ENCODE measurements at regions not wholly inside any gene's neighbourhood (a gene's known extent, or its start where the extent isn't known, plus 50 kb on each side); places are given as distances from the start of the nearest gene placed in this dataset.

DNA sequence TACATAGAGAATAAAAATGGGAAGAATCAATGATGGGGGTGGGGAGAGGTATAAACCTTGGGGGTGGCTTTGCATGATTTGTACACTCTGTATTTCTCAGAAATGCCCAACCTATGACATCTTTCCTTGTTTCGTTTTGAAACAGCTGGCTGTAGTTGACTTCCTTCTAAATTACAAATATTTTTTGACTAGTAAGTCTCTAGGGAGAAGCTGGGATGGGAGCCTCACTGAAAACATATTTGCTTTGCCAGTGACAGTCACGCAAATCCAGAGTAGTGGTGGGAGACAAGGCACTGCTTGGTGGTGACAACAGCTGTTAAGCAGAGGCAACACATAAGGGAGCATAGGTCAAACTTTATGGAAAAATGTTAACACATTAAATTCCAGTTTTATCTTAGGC, 440.5 kb downstream of the SEMA3D start:
- Histone ChIP-seq H3K4me2 (ENCODE audit: low read depth, low read length) (no peak overlapping the region), H3K9me2 (replicated peaks; ENCODE audit: insufficient read depth, low read length) (no peaks in the 10 kb centered on the region), H3K27ac (ENCODE audit: low read length) (no peak overlapping the region), H3K79me2 (ENCODE audit: low read length) (no peaks in the 10 kb centered on the region), H3K9me3 (replicated peaks; ENCODE audit: insufficient read depth, low read length) (no peaks in the 10 kb centered on the region), H2AFZ (ENCODE audit: low read length) (no peak overlapping the region), H3F3A (ENCODE audit: insufficient read depth, low read length) (no peaks in the 10 kb centered on the region), H3K9ac (ENCODE audit: low read length) (no peak overlapping the region), H3K4me1 (ENCODE audit: low read length) (no peaks in the 10 kb centered on the region), H3K36me3 (replicated peaks; ENCODE audit: insufficient read depth, low read length) (no peaks in the 10 kb centered on the region), H3K27me3 (replicated peaks; ENCODE audit: insufficient read depth, low read length) (no peaks in the 10 kb centered on the region), H4K20me1 (ENCODE audit: insufficient read depth, low read length) (no peaks in the 10 kb centered on the region), H3K4me3 (ENCODE audit: low read length) (no peak overlapping the region)
- TF ChIP-seq, protein P1, sequence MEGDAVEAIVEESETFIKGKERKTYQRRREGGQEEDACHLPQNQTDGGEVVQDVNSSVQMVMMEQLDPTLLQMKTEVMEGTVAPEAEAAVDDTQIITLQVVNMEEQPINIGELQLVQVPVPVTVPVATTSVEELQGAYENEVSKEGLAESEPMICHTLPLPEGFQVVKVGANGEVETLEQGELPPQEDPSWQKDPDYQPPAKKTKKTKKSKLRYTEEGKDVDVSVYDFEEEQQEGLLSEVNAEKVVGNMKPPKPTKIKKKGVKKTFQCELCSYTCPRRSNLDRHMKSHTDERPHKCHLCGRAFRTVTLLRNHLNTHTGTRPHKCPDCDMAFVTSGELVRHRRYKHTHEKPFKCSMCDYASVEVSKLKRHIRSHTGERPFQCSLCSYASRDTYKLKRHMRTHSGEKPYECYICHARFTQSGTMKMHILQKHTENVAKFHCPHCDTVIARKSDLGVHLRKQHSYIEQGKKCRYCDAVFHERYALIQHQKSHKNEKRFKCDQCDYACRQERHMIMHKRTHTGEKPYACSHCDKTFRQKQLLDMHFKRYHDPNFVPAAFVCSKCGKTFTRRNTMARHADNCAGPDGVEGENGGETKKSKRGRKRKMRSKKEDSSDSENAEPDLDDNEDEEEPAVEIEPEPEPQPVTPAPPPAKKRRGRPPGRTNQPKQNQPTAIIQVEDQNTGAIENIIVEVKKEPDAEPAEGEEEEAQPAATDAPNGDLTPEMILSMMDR (IDR thresholded peaks at IDR 0.05; ENCODE audit: low read length): no peak
- no peak for DNase-seq

DNA sequence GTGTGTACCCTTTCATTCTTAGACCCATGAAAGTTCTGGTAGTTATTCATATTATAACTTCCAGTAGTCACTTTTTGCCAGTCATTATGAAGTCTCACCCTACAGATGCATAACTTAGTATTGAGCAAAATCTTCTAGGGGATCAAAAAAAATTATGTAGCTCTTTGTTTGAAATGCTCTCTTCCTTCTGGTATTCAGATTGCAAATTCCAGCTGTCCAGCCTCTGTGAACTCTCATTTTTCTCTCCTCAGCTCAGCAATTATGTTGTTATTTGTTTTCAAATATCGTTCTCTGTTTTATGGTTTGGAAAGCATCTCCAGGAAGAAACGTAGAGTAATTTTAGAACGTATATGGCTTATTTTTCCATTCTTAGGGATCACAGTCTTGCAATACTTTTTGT, 442.5 kb downstream of the SEMA3D start:
- Histone ChIP-seq H3K79me2 (ENCODE audit: low read length) (no peaks in the 10 kb centered on the region), H2AFZ (ENCODE audit: low read length) (no peak overlapping the region), H3K9ac (ENCODE audit: low read length) (no peak overlapping the region), H3K4me1 (ENCODE audit: low read length) (no peaks in the 10 kb centered on the region), H3K4me3 (ENCODE audit: low read length) (no peak overlapping the region), H4K20me1 (ENCODE audit: insufficient read depth, low read length) (no peaks in the 10 kb centered on the region), H3K27ac (ENCODE audit: low read length) (no peak overlapping the region), H3K9me2 (replicated peaks; ENCODE audit: insufficient read depth, low read length) (no peaks in the 10 kb centered on the region), H3K4me2 (ENCODE audit: low read depth, low read length) (no peak overlapping the region), H3K36me3 (replicated peaks; ENCODE audit: insufficient read depth, low read length) (no peaks in the 10 kb centered on the region), H3K27me3 (replicated peaks; ENCODE audit: insufficient read depth, low read length) (no peaks in the 10 kb centered on the region), H3F3A (ENCODE audit: insufficient read depth, low read length) (no peaks in the 10 kb centered on the region), H3K9me3 (replicated peaks; ENCODE audit: insufficient read depth, low read length) (no peaks in the 10 kb centered on the region)
- DNase-seq: no peak
- TF ChIP-seq, protein P1 (IDR thresholded peaks at IDR 0.05; ENCODE audit: low read length): no peak
- TF ChIP-seq EZH2 (optimal IDR thresholded peaks at IDR 0.05; ENCODE audit: low read depth, low read length) (no peak), EZH2phosphoT487 (IDR thresholded peaks at IDR 0.05; ENCODE audit: low read length) (no peak)

DNA sequence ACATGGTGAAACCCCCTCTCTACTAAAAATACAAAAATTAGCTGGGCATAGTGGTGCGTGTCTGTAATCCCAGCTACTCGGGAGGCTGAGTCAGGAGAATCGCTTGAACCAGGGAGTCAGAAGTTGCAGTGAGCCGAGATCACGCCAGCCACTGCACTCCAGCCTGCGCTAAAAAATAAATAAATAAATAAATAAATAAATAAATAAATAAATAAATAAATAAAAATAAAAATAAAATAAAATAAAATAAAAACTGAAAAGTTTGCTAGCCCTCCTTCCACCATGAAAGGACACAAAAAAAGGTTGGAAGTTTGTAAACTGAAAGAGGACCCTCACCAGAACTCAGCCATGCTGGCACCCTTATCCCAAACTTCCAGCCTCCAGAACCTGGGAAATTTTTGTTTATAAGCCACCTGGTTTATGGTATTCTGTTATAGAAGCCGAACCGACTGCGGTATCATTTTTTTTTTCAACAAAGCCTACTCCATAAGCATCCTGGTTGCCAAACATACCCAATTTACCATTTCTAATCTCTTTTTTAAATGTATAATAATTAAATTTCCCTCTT, 448.2 kb downstream of the SEMA3D start:
- Histone ChIP-seq H4K20me1 (ENCODE audit: insufficient read depth, low read length) (no peaks in the 10 kb centered on the region), H3F3A (ENCODE audit: insufficient read depth, low read length) (no peaks in the 10 kb centered on the region), H3K4me3 (ENCODE audit: low read length) (no peak overlapping the region), H3K4me2 (ENCODE audit: low read depth, low read length) (no peak overlapping the region), H3K9me3 (replicated peaks; ENCODE audit: insufficient read depth, low read length) (no peaks in the 10 kb centered on the region), H3K9ac (ENCODE audit: low read length) (no peak overlapping the region), H3K9me2 (replicated peaks; ENCODE audit: insufficient read depth, low read length) (no peaks in the 10 kb centered on the region), H3K27me3 (replicated peaks; ENCODE audit: insufficient read depth, low read length) (no peaks in the 10 kb centered on the region), H3K4me1 (ENCODE audit: low read length) (no peaks in the 10 kb centered on the region), H3K79me2 (ENCODE audit: low read length) (no peaks in the 10 kb centered on the region), H2AFZ (ENCODE audit: low read length) (no peak overlapping the region), H3K27ac (ENCODE audit: low read length) (no peak overlapping the region), H3K36me3 (replicated peaks; ENCODE audit: insufficient read depth, low read length) (no peaks in the 10 kb centered on the region)
- TF ChIP-seq EZH2phosphoT487 (IDR thresholded peaks at IDR 0.05; ENCODE audit: low read length): no peak
- TF ChIP-seq, protein P1 (IDR thresholded peaks at IDR 0.05; ENCODE audit: low read length): no peak
- no peak for TF ChIP-seq EZH2 (optimal IDR thresholded peaks at IDR 0.05; ENCODE audit: low read depth, low read length)
- no peak for DNase-seq

All from MM.1S (cell line).